Brain microvascular endothelial cell (primary cell): ENCODE measurements at regions not wholly inside any gene's neighbourhood (a gene's known extent, or its start where the extent isn't known, plus 50 kb on each side); places are given as distances from the start of the nearest gene placed in this dataset.

ENCODE experiments used
- DNase-seq: peaks from one replicate; pipeline ENCODE4 v3.0.0-alpha.2; 2020
- H3K27ac ChIP-seq: fragments of 250-450 bp; sonication (Bioruptor Pico); 2 replicates; pipeline ENCODE4 v1.5.1; 2020; ENCODE audit warnings: mild to moderate bottlenecking, moderate library complexity
- H3K27me3 ChIP-seq: fragments of 250-450 bp; sonication (Bioruptor Pico); replicated peaks from 2 replicates; pipeline ENCODE4 v1.5.1; 2020; ENCODE audit warnings: mild to moderate bottlenecking
- H3K36me3 ChIP-seq: fragments of 250-450 bp; sonication (Bioruptor Pico); replicated peaks from 2 replicates; pipeline ENCODE4 v1.5.1; 2020; ENCODE audit warnings: mild to moderate bottlenecking
- H3K4me3 ChIP-seq: 2 replicates; pipeline ENCODE4 v1.5.1; 2011; ENCODE audit warnings: low read depth, mild to moderate bottlenecking, control low read depth, low read length, moderate library complexity
- in situ Hi-C: cut with HindIII; loops from 2 replicates; pipeline ENCODE4 v1.10.0; 2017; ENCODE audit warnings: low sequenced_read_pairs, low pct_ligation_motif_present
- TF ChIP-seq, protein P1 (sequence below): IDR thresholded peaks from 2 replicates; pipeline ENCODE4 v1.5.1; 2011; ENCODE audit warnings: low read depth, mild to moderate bottlenecking, moderate library complexity, low read length, control low read depth, inconsistent platforms; ENCODE audit errors: missing control alignments

DNA sequence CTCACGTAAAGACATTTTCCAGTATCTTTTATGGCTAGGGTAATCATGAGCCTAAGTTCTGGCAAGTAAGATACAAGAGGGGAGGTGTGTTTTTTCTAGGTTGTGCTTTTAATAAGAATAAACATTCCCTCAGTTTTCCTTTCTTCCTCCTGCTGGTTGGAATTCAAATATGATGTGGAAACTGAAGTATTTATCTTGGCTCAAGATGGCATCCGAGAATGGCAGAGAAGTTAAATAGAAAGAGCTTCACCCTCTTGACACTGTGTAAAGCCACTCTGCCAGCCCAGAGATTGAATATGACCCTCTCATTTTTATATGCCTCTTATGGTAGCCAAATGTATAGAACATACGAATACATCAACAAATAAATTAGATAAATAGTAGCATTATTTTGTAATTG lies 438.4 kb downstream of the ISL1 start:
- TF ChIP-seq, protein P1, sequence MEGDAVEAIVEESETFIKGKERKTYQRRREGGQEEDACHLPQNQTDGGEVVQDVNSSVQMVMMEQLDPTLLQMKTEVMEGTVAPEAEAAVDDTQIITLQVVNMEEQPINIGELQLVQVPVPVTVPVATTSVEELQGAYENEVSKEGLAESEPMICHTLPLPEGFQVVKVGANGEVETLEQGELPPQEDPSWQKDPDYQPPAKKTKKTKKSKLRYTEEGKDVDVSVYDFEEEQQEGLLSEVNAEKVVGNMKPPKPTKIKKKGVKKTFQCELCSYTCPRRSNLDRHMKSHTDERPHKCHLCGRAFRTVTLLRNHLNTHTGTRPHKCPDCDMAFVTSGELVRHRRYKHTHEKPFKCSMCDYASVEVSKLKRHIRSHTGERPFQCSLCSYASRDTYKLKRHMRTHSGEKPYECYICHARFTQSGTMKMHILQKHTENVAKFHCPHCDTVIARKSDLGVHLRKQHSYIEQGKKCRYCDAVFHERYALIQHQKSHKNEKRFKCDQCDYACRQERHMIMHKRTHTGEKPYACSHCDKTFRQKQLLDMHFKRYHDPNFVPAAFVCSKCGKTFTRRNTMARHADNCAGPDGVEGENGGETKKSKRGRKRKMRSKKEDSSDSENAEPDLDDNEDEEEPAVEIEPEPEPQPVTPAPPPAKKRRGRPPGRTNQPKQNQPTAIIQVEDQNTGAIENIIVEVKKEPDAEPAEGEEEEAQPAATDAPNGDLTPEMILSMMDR = no peak
- no peak overlapping the region for H3K4me3 ChIP-seq
- no peaks in the 10 kb centered on the region for H3K36me3 ChIP-seq
- no peaks in the 10 kb centered on the region for H3K27me3 ChIP-seq
- no peak for DNase-seq
- H3K27ac ChIP-seq = no peak overlapping the region
- in situ Hi-C loops = no loop called here

DNA sequence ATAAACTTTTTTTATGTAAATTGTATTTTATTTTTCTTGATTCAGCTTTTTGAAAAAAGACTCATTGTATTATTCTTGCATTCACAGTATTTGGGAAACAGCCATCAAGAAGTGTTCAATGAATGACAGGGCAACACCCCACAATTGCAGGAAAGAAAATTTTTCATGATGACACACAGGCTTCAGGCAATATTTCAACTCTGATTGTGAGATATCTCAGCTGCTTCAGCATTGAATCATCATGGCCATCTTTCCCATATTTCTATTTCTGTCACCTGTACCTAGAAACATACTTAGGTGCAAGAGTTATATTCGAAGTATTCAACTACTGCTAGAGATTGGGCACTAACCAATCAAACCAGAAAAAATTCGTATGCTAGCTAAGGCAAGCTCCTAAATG lies 446.0 kb downstream of the ISL1 start:
- in situ Hi-C loops = no loop called here
- Histone ChIP-seq H3K4me3 (no peak overlapping the region), H3K27ac (no peak overlapping the region), H3K27me3 (no peaks in the 10 kb centered on the region), H3K36me3 (no peaks in the 10 kb centered on the region)
- TF ChIP-seq, protein P1 = no peak
- no peak for DNase-seq

DNA sequence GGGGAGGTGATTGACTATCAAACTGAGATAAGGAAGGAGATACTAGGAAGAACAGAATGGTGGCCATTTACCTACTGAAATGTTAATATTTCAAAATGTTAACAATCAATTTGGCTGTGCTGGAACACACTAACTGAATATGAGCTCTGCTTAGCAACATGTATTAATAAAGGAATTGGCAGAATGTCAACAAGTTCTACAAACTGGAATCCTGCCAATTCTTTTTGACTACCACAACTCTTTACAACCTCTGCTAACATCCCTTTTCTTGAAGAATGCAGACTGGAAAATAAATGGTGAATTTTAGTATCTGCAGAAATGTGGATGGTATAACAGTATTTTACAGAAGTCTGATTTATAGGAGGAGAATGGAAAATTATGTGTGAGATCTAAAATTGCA lies 446.4 kb downstream of the ISL1 start:
- no peaks in the 10 kb centered on the region for H3K36me3 ChIP-seq
- TF ChIP-seq, protein P1 = no peak
- no peak overlapping the region for H3K27ac ChIP-seq
- in situ Hi-C loops = no loop called here
- H3K27me3 ChIP-seq = no peaks in the 10 kb centered on the region
- DNase-seq = no peak
- H3K4me3 ChIP-seq = no peak overlapping the region

DNA sequence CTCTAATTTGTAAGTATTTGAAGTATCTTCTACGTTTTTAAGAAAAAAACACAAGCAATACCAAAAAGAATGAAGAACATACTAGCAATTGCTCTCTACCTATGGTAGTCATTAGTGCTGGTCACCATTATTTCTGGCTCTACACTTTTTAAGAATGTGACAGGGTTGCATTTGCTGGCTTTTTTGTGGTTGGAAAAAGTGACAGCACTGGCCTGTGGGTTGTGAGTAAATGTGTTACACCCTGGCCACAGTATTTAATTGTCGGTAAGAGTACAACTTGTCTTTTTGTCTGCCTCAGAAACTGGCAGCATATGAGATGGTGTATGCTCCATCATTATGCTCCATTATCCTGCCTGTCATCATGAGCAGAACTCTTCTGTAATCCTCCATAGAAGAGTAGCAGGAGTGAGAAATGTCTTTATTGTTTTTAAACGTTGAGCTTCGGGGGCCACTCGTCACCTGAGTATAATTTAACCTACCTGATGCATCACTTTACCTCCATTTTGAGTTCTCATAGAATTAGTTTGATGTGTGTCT lies 449.8 kb downstream of the ISL1 start:
- Histone ChIP-seq H3K27me3 (no peaks in the 10 kb centered on the region), H3K36me3 (no peaks in the 10 kb centered on the region), H3K4me3 (no peak overlapping the region), H3K27ac (no peak overlapping the region)
- TF ChIP-seq, protein P1 = no peak
- in situ Hi-C loops = no loop called here
- no peak for DNase-seq

DNA sequence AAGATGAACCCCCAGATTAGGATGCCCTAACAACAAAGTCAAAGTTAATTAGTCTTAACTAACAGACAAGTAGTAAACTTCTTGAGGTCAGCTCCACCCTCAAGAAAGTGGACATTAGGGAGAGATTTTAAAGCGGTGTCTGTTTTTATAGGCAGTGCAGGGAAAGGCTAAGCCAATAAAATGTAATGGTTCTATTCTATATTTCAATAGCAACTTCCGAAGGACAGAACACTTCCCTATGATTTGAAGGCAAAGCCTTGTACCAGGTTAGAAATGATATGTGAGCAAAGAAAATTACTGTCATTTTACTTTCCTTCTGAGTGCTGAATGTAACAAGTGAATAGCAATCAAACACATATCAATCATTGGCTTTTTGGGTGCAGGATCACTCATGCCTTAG lies 455.2 kb downstream of the ISL1 start:
- Histone ChIP-seq H3K27ac (no peak overlapping the region), H3K4me3 (no peak overlapping the region), H3K36me3 (no peaks in the 10 kb centered on the region), H3K27me3 (no peaks in the 10 kb centered on the region)
- DNase-seq = no peak
- TF ChIP-seq, protein P1 = no peak
- in situ Hi-C loops = no loop called here

DNA sequence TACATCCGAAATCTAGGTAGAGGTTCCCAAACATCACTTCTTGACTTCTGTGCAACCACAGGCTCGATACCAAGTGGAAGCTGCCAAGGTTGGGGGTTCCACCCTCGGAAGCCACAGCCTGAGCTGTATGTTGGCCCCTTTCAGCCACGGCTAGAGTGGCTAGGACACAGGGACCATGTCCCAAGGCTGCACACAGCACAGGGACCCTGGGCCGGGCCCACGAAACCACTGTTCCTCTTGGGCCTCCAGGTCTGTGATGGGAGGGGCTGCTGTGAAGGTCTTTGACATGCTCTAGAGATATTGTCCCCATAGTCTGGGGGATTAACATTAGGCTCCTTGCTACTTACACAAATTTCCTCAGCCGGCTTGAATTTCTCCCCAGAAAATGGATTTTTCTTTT lies 460.6 kb downstream of the ISL1 start:
- Histone ChIP-seq H3K4me3 (no peak overlapping the region), H3K36me3 (no peaks in the 10 kb centered on the region), H3K27ac (no peak overlapping the region), H3K27me3 (no peaks in the 10 kb centered on the region)
- no peak for DNase-seq
- TF ChIP-seq, protein P1 = no peak
- in situ Hi-C loops = no loop called here
